ENCODE measurements at regions not wholly inside any gene's neighbourhood (a gene's known extent, or its start where the extent isn't known, plus 50 kb on each side); places are given as distances from the start of the nearest gene placed in this dataset.

- TF ChIP-seq CTCF (conservative IDR thresholded peaks at IDR 0.05) (no peak), ZFX (IDR thresholded peaks at IDR 0.05) (no peak)
Measured at GRCh38 chr4:24071612-24072372, 181.9 kb upstream of the PPARGC1A start.
